ENCODE measurements at regions not wholly inside any gene's neighbourhood (a gene's known extent, or its start where the extent isn't known, plus 50 kb on each side); places are given as distances from the start of the nearest gene placed in this dataset.

DNA sequence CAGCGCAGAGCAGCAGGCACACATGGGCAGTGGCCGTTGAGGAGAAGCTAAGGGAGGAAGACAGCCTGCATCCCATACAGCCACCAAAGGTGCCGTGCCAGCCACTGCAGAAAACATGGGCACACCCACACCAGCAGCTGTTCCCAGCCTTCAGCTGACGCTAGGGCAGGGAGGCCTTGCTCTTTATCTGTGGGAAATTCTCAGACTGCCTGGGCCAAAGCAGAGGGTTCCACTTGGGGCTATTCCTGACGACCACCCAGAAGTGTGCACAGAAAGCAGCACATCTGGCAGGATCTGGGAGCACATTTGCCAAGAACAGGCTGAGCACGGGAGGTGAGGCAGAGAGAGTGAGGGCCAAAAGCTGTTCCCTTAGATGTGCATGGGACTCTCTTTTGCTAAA lies 101.3 kb upstream of the SOX11 start:
- TF ChIP-seq HDAC2 (CRISPR knock-in tag; IDR thresholded peaks at IDR 0.05) (no peak), ATF3 (CRISPR knock-in tag; IDR thresholded peaks at IDR 0.05) (no peak), FOSL1 (CRISPR knock-in tag; IDR thresholded peaks at IDR 0.05; ENCODE audit: borderline replicate concordance) (no peak)
- TF ChIP-seq, protein P1, sequence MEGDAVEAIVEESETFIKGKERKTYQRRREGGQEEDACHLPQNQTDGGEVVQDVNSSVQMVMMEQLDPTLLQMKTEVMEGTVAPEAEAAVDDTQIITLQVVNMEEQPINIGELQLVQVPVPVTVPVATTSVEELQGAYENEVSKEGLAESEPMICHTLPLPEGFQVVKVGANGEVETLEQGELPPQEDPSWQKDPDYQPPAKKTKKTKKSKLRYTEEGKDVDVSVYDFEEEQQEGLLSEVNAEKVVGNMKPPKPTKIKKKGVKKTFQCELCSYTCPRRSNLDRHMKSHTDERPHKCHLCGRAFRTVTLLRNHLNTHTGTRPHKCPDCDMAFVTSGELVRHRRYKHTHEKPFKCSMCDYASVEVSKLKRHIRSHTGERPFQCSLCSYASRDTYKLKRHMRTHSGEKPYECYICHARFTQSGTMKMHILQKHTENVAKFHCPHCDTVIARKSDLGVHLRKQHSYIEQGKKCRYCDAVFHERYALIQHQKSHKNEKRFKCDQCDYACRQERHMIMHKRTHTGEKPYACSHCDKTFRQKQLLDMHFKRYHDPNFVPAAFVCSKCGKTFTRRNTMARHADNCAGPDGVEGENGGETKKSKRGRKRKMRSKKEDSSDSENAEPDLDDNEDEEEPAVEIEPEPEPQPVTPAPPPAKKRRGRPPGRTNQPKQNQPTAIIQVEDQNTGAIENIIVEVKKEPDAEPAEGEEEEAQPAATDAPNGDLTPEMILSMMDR (CRISPR knock-in tag; IDR thresholded peaks at IDR 0.05): no peak
